Right forelimb (tissue), 1 donor: ENCODE measurements at regions not wholly inside any gene's neighbourhood (a gene's known extent, or its start where the extent isn't known, plus 50 kb on each side); places are given as distances from the start of the nearest gene placed in this dataset.

ENCODE experiments used
- DNase-seq: peaks from one replicate; pipeline ENCODE4 v3.0.0-alpha.2; 2018

- no peak for DNase-seq
Measured at GRCh38 chr2:19478409-19478808, 120.0 kb upstream of the OSR1 start.

- DNase-seq: no peak
Measured at GRCh38 chr2:19476327-19476726, 117.9 kb upstream of the OSR1 start.

- DNase-seq: peak; percentile 57
Measured at GRCh38 chr2:19474128-19474527, 115.7 kb upstream of the OSR1 start.

- DNase-seq: no peak
Measured at GRCh38 chr2:19473350-19473749, 114.9 kb upstream of the OSR1 start.

GRCh38 chr2:19472391-19472978, 114.1 kb upstream of the OSR1 start:
- no peak for DNase-seq

GRCh38 chr2:19471491-19471890, 113.1 kb upstream of the OSR1 start:
- DNase-seq: no peak

- no peak for DNase-seq
Measured at GRCh38 chr2:19465978-19466377, 107.6 kb upstream of the OSR1 start.

GRCh38 chr2:19462256-19462645, 103.8 kb upstream of the OSR1 start:
- peak; percentile 46 for DNase-seq

- DNase-seq: peak; percentile 53
Measured at GRCh38 chr2:19461504-19462255, 103.3 kb upstream of the OSR1 start.

GRCh38 chr2:19460761-19461160, 102.3 kb upstream of the OSR1 start:
- no peak for DNase-seq

GRCh38 chr2:19458427-19459003, 100.1 kb upstream of the OSR1 start:
- DNase-seq: no peak

GRCh38 chr2:19457809-19458208, 99.4 kb upstream of the OSR1 start:
- DNase-seq: no peak

- DNase-seq: no peak
Measured at GRCh38 chr2:19456705-19457309, 98.4 kb upstream of the OSR1 start.

GRCh38 chr2:19454125-19454524, 95.7 kb upstream of the OSR1 start:
- no peak for DNase-seq

- no peak for DNase-seq
Measured at GRCh38 chr2:19442731-19443130, 84.3 kb upstream of the OSR1 start.

GRCh38 chr2:19439081-19439480, 80.7 kb upstream of the OSR1 start:
- no peak for DNase-seq

- DNase-seq: no peak
Measured at GRCh38 chr2:19435815-19436214, 77.4 kb upstream of the OSR1 start.

GRCh38 chr2:19434413-19434812, 76.0 kb upstream of the OSR1 start:
- no peak for DNase-seq

GRCh38 chr2:19426941-19427340, 68.5 kb upstream of the OSR1 start:
- DNase-seq: no peak

GRCh38 chr2:19426144-19426543, 67.7 kb upstream of the OSR1 start:
- DNase-seq: no peak

- DNase-seq: no peak
Measured at GRCh38 chr2:19425419-19425818, 67.0 kb upstream of the OSR1 start.

- no peak for DNase-seq
Measured at GRCh38 chr2:19419211-19419880, 60.9 kb upstream of the OSR1 start.
